Gastroesophageal sphincter (tissue), 4 donors: ENCODE measurements at regions not wholly inside any gene's neighbourhood (a gene's known extent, or its start where the extent isn't known, plus 50 kb on each side); places are given as distances from the start of the nearest gene placed in this dataset.
"Not testable (repeated sequence)": the region's sequence is repeated elsewhere in the genome, so short reads cannot be mapped to it uniquely, and the experiment has no call there.

Experiments
- ATAC-seq: fragments of 150-250 bp; one replicate; pipeline ENCODE4 v1.9.1; 2016; ENCODE audit warnings: mild to moderate bottlenecking, moderate library complexity
- H3K27ac ChIP-seq, 4 donors: fragments of 200-600 bp; sonication (generic) in 3 of 4; 1 replicate in 3 of 4; 2 replicates in 1 of 4; pipeline ENCODE4 v1.5.1; 2016 to 2019
- H3K27me3 ChIP-seq: fragments of 200-600 bp; sonication (generic); one replicate; pipeline ENCODE4 v1.5.1; 2019
- H3K36me3 ChIP-seq, 2 donors: fragments of 200-600 bp; sonication (generic); one replicate each; pipeline ENCODE4 v1.5.1; 2019; ENCODE audit warnings: control low read depth in 1 of 2
- H3K4me1 ChIP-seq, 3 donors: fragments of 200-600 bp; sonication (generic); 1 replicate in 2 of 3; 2 replicates in 1 of 3; pipeline ENCODE4 v1.5.1; 2016 to 2019; ENCODE audit warnings: control low read depth in 2 of 3
- H3K4me3 ChIP-seq, 2 donors: fragments of 200-600 bp; sonication (generic); one replicate each; pipeline ENCODE4 v1.5.1; 2019; ENCODE audit warnings: mild to moderate bottlenecking in 1 of 2, moderate library complexity in 1 of 2
- H3K9me3 ChIP-seq, 3 donors: fragments of 200-600 bp; sonication (generic); one replicate each; pipeline ENCODE4 v1.5.1; 2017 to 2019; ENCODE audit warnings: control low read depth in 2 of 3
- CTCF ChIP-seq, 4 experiments: fragments of 200-600 bp in 2 of 4; fragments of 450-650 bp in 2 of 4; sonication (generic) in 1 of 4; IDR thresholded peaks; one replicate each; pipeline ENCODE4 v1.5.1; 2017 to 2019; ENCODE audit warnings: antibody characterized with exemption in 4 of 4, mild to moderate bottlenecking in 2 of 4, moderate library complexity in 2 of 4
- EP300 ChIP-seq: sonication (generic); formaldehyde crosslinking; IDR thresholded peaks from one replicate; pipeline ENCODE4 v1.6.1; 2017; ENCODE audit warnings: antibody characterized with exemption, mild to moderate bottlenecking
- POLR2A ChIP-seq, 2 donors: fragments of 450-650 bp; IDR thresholded peaks; one replicate each; pipeline ENCODE4 v1.6.1; 2017; ENCODE audit warnings: antibody characterized with exemption in 2 of 2, mild to moderate bottlenecking in 2 of 2, moderate library complexity in 1 of 2
- POLR2AphosphoS5 ChIP-seq: sonication (generic); formaldehyde crosslinking; IDR thresholded peaks from one replicate; pipeline ENCODE4 v1.6.1; 2017; ENCODE audit warnings: antibody characterized with exemption
- WGBS, 2 donors: methylation state at CpG; one replicate each; pipeline ENCODE4 v1.1.5; 2018; ENCODE audit warnings: low coverage in 1 of 2; 5-methylcytosine and 5-hydroxymethylcytosine counted together

- 70 to 84% methylated on average over 9 to 10 of the region's 10 CpGs for WGBS, 2 donors
- TF ChIP-seq EP300 (no peak), POLR2A (IDR thresholded peaks at IDR 0.05) (no peak)
- Histone ChIP-seq H3K4me3 (no peak overlapping the region), H3K27ac (no peak overlapping the region), H3K4me1 (no peaks in the 10 kb centered on the region), H3K27me3 (peaks cover 11% of the 10 kb centered on the region), H3K9me3 (peaks cover 0 to 6% (median 0%) of the 10 kb centered on the region in 3 donors), H3K36me3 (no peaks in the 10 kb centered on the region)
- no peak for ATAC-seq
These were observed 73.6 kb downstream of the OTUD1 start for GRCh38 chr10:23512355-23513058.

- H3K36me3 ChIP-seq, ATAC-seq, H3K4me1 ChIP-seq, H3K9me3 ChIP-seq, H3K27ac ChIP-seq, H3K4me3 ChIP-seq: not testable (repeated sequence)
- H3K27me3 ChIP-seq = peaks cover 11% of the 10 kb centered on the region
- WGBS, 2 donors = 67% methylated on average over 4 of the region's 7 CpGs; no CpG with 5 or more reads in 1 of the 2 donors
These were observed 74.7 kb downstream of the OTUD1 start for GRCh38 chr10:23513621-23514020.

- H3K4me3 ChIP-seq = no peak overlapping the region
- WGBS, 2 donors = 53 to 61% methylated on average over 3 to 4 of the region's 4 CpGs
- no peak for TF ChIP-seq POLR2A (IDR thresholded peaks at IDR 0.05)
- TF ChIP-seq POLR2AphosphoS5 = no peak
- no peak for TF ChIP-seq CTCF (IDR thresholded peaks at IDR 0.05)
- TF ChIP-seq EP300 = no peak
These were observed 75.4 kb downstream of the OTUD1 start for GRCh38 chr10:23514321-23514720.

GRCh38 chr10:23516530-23516929, 77.7 kb downstream of the OTUD1 start:
- no peak overlapping the region for H3K4me3 ChIP-seq
- TF ChIP-seq POLR2A (IDR thresholded peaks at IDR 0.05) (no peak), CTCF (IDR thresholded peaks at IDR 0.05) (peak in 3 of 4 experiments; percentile 44 to 51 (median 45)), EP300 (no peak), POLR2AphosphoS5 (no peak)
- H3K27ac ChIP-seq = no peak overlapping the region
- ATAC-seq = no peak
- H3K27me3 ChIP-seq = peaks cover 11% of the 10 kb centered on the region
- WGBS, 2 donors = 0 to 19% methylated on average over 1 to 3 of the region's 3 CpGs
- no peaks in the 10 kb centered on the region for H3K36me3 ChIP-seq
- peaks cover 0 to 4% (median 0%) of the 10 kb centered on the region in 3 donors for H3K9me3 ChIP-seq
- no peaks in the 10 kb centered on the region for H3K4me1 ChIP-seq

More at GRCh38 chr10:23514321-23514720, 75.4 kb downstream of the OTUD1 start:
- H3K4me1 ChIP-seq = no peaks in the 10 kb centered on the region
- no peaks in the 10 kb centered on the region for H3K36me3 ChIP-seq
- peaks cover 11% of the 10 kb centered on the region for H3K27me3 ChIP-seq
- no peak overlapping the region for H3K27ac ChIP-seq
- ATAC-seq = no peak
- peaks cover 0 to 6% (median 0%) of the 10 kb centered on the region in 3 donors for H3K9me3 ChIP-seq

- TF ChIP-seq CTCF (IDR thresholded peaks at IDR 0.05) (no peak), POLR2A (IDR thresholded peaks at IDR 0.05) (no peak), EP300 (no peak), POLR2AphosphoS5 (no peak)
- Histone ChIP-seq H3K4me1 (no peaks in the 10 kb centered on the region), H3K9me3 (no peaks in the 10 kb centered on the region), H3K36me3 (no peaks in the 10 kb centered on the region), H3K4me3 (no peak overlapping the region), H3K27ac (no peak overlapping the region), H3K27me3 (peaks cover 11% of the 10 kb centered on the region)
- 65 to 80% methylated on average over 1 to 2 of the region's 2 CpGs for WGBS, 2 donors
- ATAC-seq = no peak
These were observed 78.3 kb downstream of the OTUD1 start for GRCh38 chr10:23517155-23517554.

GRCh38 chr10:23521735-23522134, 82.9 kb downstream of the OTUD1 start:
- H3K4me3 ChIP-seq = no peak overlapping the region
- no peak overlapping the region for H3K27ac ChIP-seq
- H3K36me3 ChIP-seq = no peaks in the 10 kb centered on the region
- no peaks in the 10 kb centered on the region for H3K4me1 ChIP-seq
- TF ChIP-seq POLR2AphosphoS5 (no peak), CTCF (IDR thresholded peaks at IDR 0.05) (no peak), POLR2A (IDR thresholded peaks at IDR 0.05) (no peak), EP300 (no peak)
- 75 to 81% methylated on average over 1 of the region's 1 CpG for WGBS, 2 donors
- H3K27me3 ChIP-seq = no peaks in the 10 kb centered on the region
- no peaks in the 10 kb centered on the region for H3K9me3 ChIP-seq
- ATAC-seq = no peak
